ENCODE measurements at regions not wholly inside any gene's neighbourhood (a gene's known extent, or its start where the extent isn't known, plus 50 kb on each side); places are given as distances from the start of the nearest gene placed in this dataset.

DNA sequence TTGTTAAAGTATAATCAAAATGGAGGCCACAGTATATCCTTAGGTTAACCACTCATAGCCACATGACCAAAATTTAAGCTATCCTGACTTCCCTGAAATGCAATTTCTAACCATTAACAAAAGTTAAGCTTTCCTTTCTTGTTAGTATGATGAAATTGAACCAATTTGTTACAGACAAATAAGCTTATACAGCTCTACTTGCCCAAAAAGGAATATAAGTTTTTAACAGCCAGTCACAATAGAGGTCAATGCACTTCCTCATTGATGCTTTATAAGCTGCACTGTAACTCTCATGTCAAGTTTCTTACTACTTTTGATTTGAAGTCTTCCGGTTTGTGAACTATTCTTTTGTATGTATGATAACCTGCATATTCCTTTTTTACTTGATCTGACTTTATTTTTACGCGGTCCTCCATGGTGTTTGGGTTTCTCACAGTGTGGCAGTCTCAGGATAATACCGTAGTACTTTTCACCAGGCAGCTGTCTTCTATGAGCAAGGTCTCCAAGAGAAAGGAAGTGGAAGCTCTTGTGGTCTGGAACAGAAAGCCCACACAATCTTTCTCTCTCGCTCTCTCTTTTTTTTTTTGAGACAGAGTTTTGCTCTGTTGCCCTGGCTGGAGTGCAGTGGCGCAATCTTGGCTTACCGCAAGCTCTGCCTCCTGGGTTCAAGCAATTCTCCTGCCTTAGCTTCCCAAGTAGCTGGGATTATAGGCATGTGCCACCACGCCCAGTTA, 331.6 kb downstream of the SRGAP2C start:
- Histone ChIP-seq H3K4me1 (ENCODE audit: insufficient read depth, low read length, poor library complexity, severe bottlenecking) (peaks cover 8% of the 10 kb centered on the region), H3K27ac (ENCODE audit: low read depth, low read length, poor library complexity, severe bottlenecking) (no peak overlapping the region), H3K9me3 (ENCODE audit: low read depth, low read length, poor library complexity, severe bottlenecking) (no peaks in the 10 kb centered on the region), H3K27me3 (replicated peaks; ENCODE audit: insufficient read depth, low read depth, low read length, poor library complexity) (no peaks in the 10 kb centered on the region), H3K4me3 (ENCODE audit: low read depth, low read length, poor library complexity, severe bottlenecking) (no peak overlapping the region), H3K36me3 (ENCODE audit: insufficient read depth, low read length, poor library complexity, severe bottlenecking) (no peaks in the 10 kb centered on the region)
- ChIA-PET CTCF (no interaction called here), POLR2A (ENCODE audit: low non-redundant PET) (no interaction called here)
- intact Hi-C loops (cut with micrococcal nuclease; ENCODE audit: unreplicated experiment) = no loop called here
- no peak for DNase-seq (ENCODE audit: low spot score)
- TF ChIP-seq, protein P1, sequence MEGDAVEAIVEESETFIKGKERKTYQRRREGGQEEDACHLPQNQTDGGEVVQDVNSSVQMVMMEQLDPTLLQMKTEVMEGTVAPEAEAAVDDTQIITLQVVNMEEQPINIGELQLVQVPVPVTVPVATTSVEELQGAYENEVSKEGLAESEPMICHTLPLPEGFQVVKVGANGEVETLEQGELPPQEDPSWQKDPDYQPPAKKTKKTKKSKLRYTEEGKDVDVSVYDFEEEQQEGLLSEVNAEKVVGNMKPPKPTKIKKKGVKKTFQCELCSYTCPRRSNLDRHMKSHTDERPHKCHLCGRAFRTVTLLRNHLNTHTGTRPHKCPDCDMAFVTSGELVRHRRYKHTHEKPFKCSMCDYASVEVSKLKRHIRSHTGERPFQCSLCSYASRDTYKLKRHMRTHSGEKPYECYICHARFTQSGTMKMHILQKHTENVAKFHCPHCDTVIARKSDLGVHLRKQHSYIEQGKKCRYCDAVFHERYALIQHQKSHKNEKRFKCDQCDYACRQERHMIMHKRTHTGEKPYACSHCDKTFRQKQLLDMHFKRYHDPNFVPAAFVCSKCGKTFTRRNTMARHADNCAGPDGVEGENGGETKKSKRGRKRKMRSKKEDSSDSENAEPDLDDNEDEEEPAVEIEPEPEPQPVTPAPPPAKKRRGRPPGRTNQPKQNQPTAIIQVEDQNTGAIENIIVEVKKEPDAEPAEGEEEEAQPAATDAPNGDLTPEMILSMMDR (conservative IDR thresholded peaks at IDR 0.05; ENCODE audit: low read depth, low read length) = no peak
- no peak for TF ChIP-seq EZH2 (IDR thresholded peaks at IDR 0.05; ENCODE audit: borderline replicate concordance, low read depth, low read length, poor library complexity, severe bottlenecking)
- BruUV-seq (replicated peaks) = no TSS peak

DNA sequence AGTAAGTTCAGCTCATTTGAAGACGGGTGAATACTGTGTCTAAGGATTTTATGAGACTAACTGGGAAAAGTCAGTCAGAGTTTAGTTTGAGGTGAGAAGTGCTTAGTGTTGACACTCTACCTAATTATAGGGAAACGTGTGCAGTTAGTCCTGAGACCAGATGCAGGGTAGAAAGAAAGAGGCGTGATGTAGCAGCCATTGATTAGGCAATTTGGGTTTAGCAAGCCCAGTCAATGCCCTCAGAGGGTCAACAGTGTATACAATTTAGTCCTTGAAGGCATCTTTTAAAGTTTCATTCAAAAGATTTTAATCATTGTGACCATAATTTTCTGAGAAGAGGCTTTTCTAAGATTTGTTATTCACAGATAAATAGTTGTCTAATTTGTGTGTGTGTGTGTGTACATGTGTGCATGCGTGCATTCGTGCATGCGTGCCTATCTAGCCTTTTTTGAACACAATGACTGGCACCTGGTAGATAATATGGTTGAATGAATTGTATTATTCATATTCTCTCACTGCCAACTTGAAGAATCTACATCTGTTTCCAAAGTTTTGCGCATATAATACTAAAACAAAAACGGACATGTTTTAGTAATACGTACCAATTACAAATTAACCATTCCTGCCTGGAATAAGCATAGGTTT, 332.9 kb downstream of the SRGAP2C start:
- CTCF ChIA-PET = no interaction called here
- Histone ChIP-seq H3K4me3 (ENCODE audit: low read depth, low read length, poor library complexity, severe bottlenecking) (no peak overlapping the region), H3K27ac (ENCODE audit: low read depth, low read length, poor library complexity, severe bottlenecking) (no peak overlapping the region), H3K4me1 (ENCODE audit: insufficient read depth, low read length, poor library complexity, severe bottlenecking) (peaks cover 8% of the 10 kb centered on the region), H3K9me3 (ENCODE audit: low read depth, low read length, poor library complexity, severe bottlenecking) (no peaks in the 10 kb centered on the region), H3K27me3 (replicated peaks; ENCODE audit: insufficient read depth, low read depth, low read length, poor library complexity) (no peaks in the 10 kb centered on the region), H3K36me3 (ENCODE audit: insufficient read depth, low read length, poor library complexity, severe bottlenecking) (no peaks in the 10 kb centered on the region)
- no peak for DNase-seq (ENCODE audit: low spot score)
- TF ChIP-seq, protein P1 (conservative IDR thresholded peaks at IDR 0.05; ENCODE audit: low read depth, low read length) = no peak
- no peak for TF ChIP-seq EZH2 (IDR thresholded peaks at IDR 0.05; ENCODE audit: borderline replicate concordance, low read depth, low read length, poor library complexity, severe bottlenecking)
- BruUV-seq (replicated peaks) = no TSS peak
- POLR2A ChIA-PET (ENCODE audit: low non-redundant PET) = no interaction called here
- intact Hi-C loops (cut with micrococcal nuclease; ENCODE audit: unreplicated experiment) = no loop called here

DNA sequence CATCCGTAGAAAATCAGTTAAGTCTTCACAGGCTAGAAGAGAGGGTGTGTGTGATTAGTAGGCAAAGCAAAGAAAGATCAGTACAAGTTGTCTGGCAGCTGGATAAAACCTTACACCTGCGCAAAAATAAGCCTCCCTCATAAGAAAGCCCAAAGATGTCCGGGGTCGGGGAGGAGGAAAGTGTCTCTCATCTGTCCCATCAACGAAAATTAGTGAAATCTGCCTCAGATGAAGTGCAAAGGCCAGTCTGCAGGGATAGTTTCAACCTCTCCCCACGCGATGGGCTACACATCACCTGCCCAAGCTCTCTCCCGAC, 333.9 kb downstream of the SRGAP2C start:
- Histone ChIP-seq H3K36me3 (ENCODE audit: insufficient read depth, low read length, poor library complexity, severe bottlenecking) (no peaks in the 10 kb centered on the region), H3K27me3 (replicated peaks; ENCODE audit: insufficient read depth, low read depth, low read length, poor library complexity) (no peaks in the 10 kb centered on the region), H3K4me3 (ENCODE audit: low read depth, low read length, poor library complexity, severe bottlenecking) (peak overlapping the region; percentile 60), H3K27ac (ENCODE audit: low read depth, low read length, poor library complexity, severe bottlenecking) (peak overlapping the region; percentile 73), H3K4me1 (ENCODE audit: insufficient read depth, low read length, poor library complexity, severe bottlenecking) (peaks cover 8% of the 10 kb centered on the region), H3K9me3 (ENCODE audit: low read depth, low read length, poor library complexity, severe bottlenecking) (no peaks in the 10 kb centered on the region)
- CTCF ChIA-PET = no interaction called here
- no TSS peak for BruUV-seq (replicated peaks)
- DNase-seq (ENCODE audit: low spot score) = no peak
- TF ChIP-seq, protein P1 (conservative IDR thresholded peaks at IDR 0.05; ENCODE audit: low read depth, low read length) = no peak
- TF ChIP-seq EZH2 (IDR thresholded peaks at IDR 0.05; ENCODE audit: borderline replicate concordance, low read depth, low read length, poor library complexity, severe bottlenecking) = no peak
- POLR2A ChIA-PET (ENCODE audit: low non-redundant PET) = no interaction called here
- intact Hi-C loops (cut with micrococcal nuclease; ENCODE audit: unreplicated experiment) = no loop called here
